Gastroesophageal sphincter (tissue), 4 donors: ENCODE measurements at regions not wholly inside any gene's neighbourhood (a gene's known extent, or its start where the extent isn't known, plus 50 kb on each side); places are given as distances from the start of the nearest gene placed in this dataset.

Source experiments
- ATAC-seq: fragments of 150-250 bp; one replicate; pipeline ENCODE4 v1.9.1; 2016; ENCODE audit warnings: mild to moderate bottlenecking, moderate library complexity
- H3K27ac ChIP-seq, 4 donors: fragments of 200-600 bp; sonication (generic) in 3 of 4; 1 replicate in 3 of 4; 2 replicates in 1 of 4; pipeline ENCODE4 v1.5.1; 2016 to 2019
- H3K27me3 ChIP-seq: fragments of 200-600 bp; sonication (generic); one replicate; pipeline ENCODE4 v1.5.1; 2019
- H3K36me3 ChIP-seq, 2 donors: fragments of 200-600 bp; sonication (generic); one replicate each; pipeline ENCODE4 v1.5.1; 2019; ENCODE audit warnings: control low read depth in 1 of 2
- H3K4me1 ChIP-seq, 3 donors: fragments of 200-600 bp; sonication (generic); 1 replicate in 2 of 3; 2 replicates in 1 of 3; pipeline ENCODE4 v1.5.1; 2016 to 2019; ENCODE audit warnings: control low read depth in 2 of 3
- H3K4me3 ChIP-seq, 2 donors: fragments of 200-600 bp; sonication (generic); one replicate each; pipeline ENCODE4 v1.5.1; 2019; ENCODE audit warnings: mild to moderate bottlenecking in 1 of 2, moderate library complexity in 1 of 2
- H3K9me3 ChIP-seq, 3 donors: fragments of 200-600 bp; sonication (generic); one replicate each; pipeline ENCODE4 v1.5.1; 2017 to 2019; ENCODE audit warnings: control low read depth in 2 of 3
- EP300 ChIP-seq: sonication (generic); formaldehyde crosslinking; IDR thresholded peaks from one replicate; pipeline ENCODE4 v1.6.1; 2017; ENCODE audit warnings: antibody characterized with exemption, mild to moderate bottlenecking
- POLR2A ChIP-seq, 2 donors: fragments of 450-650 bp; IDR thresholded peaks; one replicate each; pipeline ENCODE4 v1.6.1; 2017; ENCODE audit warnings: antibody characterized with exemption in 2 of 2, mild to moderate bottlenecking in 2 of 2, moderate library complexity in 1 of 2
- POLR2AphosphoS5 ChIP-seq: sonication (generic); formaldehyde crosslinking; IDR thresholded peaks from one replicate; pipeline ENCODE4 v1.6.1; 2017; ENCODE audit warnings: antibody characterized with exemption
- WGBS, 2 donors: methylation state at CpG; one replicate each; pipeline ENCODE4 v1.1.5; 2018; ENCODE audit warnings: low coverage in 1 of 2; 5-methylcytosine and 5-hydroxymethylcytosine counted together
- TF ChIP-seq, protein P1 (sequence below), 4 experiments: fragments of 200-600 bp in 2 of 4; fragments of 450-650 bp in 2 of 4; sonication (generic) in 1 of 4; IDR thresholded peaks; one replicate each; pipeline ENCODE4 v1.5.1; 2017 to 2019; ENCODE audit warnings: antibody characterized with exemption in 4 of 4, mild to moderate bottlenecking in 2 of 4, moderate library complexity in 2 of 4

GRCh38 chr2:222037211-222037610, 261.6 kb downstream of the PAX3 start:
- WGBS, 2 donors = 65% methylated on average over 3 of the region's 3 CpGs; no CpG with 5 or more reads in 1 of the 2 donors
- TF ChIP-seq EP300 (no peak), POLR2AphosphoS5 (no peak), POLR2A (IDR thresholded peaks at IDR 0.05) (no peak)
- TF ChIP-seq, protein P1, sequence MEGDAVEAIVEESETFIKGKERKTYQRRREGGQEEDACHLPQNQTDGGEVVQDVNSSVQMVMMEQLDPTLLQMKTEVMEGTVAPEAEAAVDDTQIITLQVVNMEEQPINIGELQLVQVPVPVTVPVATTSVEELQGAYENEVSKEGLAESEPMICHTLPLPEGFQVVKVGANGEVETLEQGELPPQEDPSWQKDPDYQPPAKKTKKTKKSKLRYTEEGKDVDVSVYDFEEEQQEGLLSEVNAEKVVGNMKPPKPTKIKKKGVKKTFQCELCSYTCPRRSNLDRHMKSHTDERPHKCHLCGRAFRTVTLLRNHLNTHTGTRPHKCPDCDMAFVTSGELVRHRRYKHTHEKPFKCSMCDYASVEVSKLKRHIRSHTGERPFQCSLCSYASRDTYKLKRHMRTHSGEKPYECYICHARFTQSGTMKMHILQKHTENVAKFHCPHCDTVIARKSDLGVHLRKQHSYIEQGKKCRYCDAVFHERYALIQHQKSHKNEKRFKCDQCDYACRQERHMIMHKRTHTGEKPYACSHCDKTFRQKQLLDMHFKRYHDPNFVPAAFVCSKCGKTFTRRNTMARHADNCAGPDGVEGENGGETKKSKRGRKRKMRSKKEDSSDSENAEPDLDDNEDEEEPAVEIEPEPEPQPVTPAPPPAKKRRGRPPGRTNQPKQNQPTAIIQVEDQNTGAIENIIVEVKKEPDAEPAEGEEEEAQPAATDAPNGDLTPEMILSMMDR (IDR thresholded peaks at IDR 0.05) = no peak

DNA sequence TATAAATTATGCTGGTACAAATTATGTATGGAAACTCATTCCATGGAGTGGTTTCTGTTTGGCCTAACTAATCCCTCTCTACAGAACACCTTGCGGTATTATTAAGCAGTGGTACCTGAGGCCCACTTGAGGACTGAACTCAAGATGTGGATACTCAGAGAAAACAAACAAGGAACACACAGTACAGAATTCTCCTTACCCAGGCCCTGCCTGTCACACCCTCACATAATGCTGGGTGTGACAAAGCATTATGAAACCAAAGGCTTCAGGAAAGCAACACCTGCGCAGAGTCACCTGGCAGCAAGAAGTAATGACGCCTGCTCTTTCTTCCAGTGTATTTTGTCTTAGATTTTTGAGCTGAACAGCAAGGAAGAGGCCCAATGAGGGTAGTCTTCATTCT, 264.7 kb downstream of the PAX3 start:
- no peak for TF ChIP-seq POLR2AphosphoS5
- TF ChIP-seq EP300 = no peak
- TF ChIP-seq, protein P1 (IDR thresholded peaks at IDR 0.05) = no peak
- no peak for TF ChIP-seq POLR2A (IDR thresholded peaks at IDR 0.05)
- no peak for ATAC-seq
- Histone ChIP-seq H3K9me3 (no peaks in the 10 kb centered on the region), H3K36me3 (no peaks in the 10 kb centered on the region), H3K27me3 (peaks cover 3% of the 10 kb centered on the region), H3K4me1 (no peaks in the 10 kb centered on the region), H3K4me3 (no peak overlapping the region), H3K27ac (no peak overlapping the region)
- WGBS, 2 donors = 97 to 100% methylated on average over 3 of the region's 3 CpGs

More at GRCh38 chr2:222037211-222037610, 261.6 kb downstream of the PAX3 start:
- ATAC-seq = no peak
- Histone ChIP-seq H3K36me3 (no peaks in the 10 kb centered on the region), H3K4me3 (no peak overlapping the region), H3K27ac (no peak overlapping the region), H3K9me3 (no peaks in the 10 kb centered on the region), H3K27me3 (peaks cover 3% of the 10 kb centered on the region), H3K4me1 (no peaks in the 10 kb centered on the region)

DNA sequence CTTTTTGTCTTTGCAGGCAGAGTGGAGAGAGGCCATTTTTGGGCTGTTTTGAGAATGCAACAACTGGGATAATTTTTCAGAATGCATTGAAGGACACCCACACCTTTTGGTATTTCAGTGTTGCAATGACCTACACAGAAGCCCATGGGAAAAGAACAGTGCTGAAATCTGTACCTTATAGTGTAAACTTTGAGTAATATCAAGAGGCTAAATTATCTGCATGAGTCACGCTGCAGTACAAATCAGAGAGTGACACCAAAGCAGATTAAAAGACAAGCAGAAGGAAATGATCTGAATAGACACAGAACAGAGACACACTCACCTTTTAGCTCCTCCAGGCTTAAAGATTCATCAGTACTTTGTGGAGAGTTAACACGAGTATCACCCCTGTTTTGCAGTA, 265.3 kb downstream of the PAX3 start:
- no peak for ATAC-seq
- Histone ChIP-seq H3K4me3 (no peak overlapping the region), H3K9me3 (no peaks in the 10 kb centered on the region), H3K27me3 (no peaks in the 10 kb centered on the region), H3K4me1 (no peaks in the 10 kb centered on the region), H3K36me3 (no peaks in the 10 kb centered on the region), H3K27ac (no peak overlapping the region)
- 55 to 63% methylated on average over 2 of the region's 2 CpGs for WGBS, 2 donors
- no peak for TF ChIP-seq EP300
- TF ChIP-seq POLR2AphosphoS5 = no peak
- TF ChIP-seq, protein P1 (IDR thresholded peaks at IDR 0.05) = no peak
- TF ChIP-seq POLR2A (IDR thresholded peaks at IDR 0.05) = no peak

GRCh38 chr2:222025881-222026271, 272.9 kb downstream of the PAX3 start:
- no peak for TF ChIP-seq EP300
- no peak for TF ChIP-seq POLR2A (IDR thresholded peaks at IDR 0.05)
- TF ChIP-seq POLR2AphosphoS5 = no peak
- TF ChIP-seq, protein P1 (IDR thresholded peaks at IDR 0.05) = no peak
- Histone ChIP-seq H3K36me3 (no peaks in the 10 kb centered on the region), H3K9me3 (no peaks in the 10 kb centered on the region), H3K27me3 (no peaks in the 10 kb centered on the region), H3K27ac (no peak overlapping the region), H3K4me1 (peaks cover 0 to 5% (median 0%) of the 10 kb centered on the region in 3 donors), H3K4me3 (no peak overlapping the region)
- 39 to 42% methylated on average over 3 of the region's 3 CpGs for WGBS, 2 donors
- no peak for ATAC-seq

DNA sequence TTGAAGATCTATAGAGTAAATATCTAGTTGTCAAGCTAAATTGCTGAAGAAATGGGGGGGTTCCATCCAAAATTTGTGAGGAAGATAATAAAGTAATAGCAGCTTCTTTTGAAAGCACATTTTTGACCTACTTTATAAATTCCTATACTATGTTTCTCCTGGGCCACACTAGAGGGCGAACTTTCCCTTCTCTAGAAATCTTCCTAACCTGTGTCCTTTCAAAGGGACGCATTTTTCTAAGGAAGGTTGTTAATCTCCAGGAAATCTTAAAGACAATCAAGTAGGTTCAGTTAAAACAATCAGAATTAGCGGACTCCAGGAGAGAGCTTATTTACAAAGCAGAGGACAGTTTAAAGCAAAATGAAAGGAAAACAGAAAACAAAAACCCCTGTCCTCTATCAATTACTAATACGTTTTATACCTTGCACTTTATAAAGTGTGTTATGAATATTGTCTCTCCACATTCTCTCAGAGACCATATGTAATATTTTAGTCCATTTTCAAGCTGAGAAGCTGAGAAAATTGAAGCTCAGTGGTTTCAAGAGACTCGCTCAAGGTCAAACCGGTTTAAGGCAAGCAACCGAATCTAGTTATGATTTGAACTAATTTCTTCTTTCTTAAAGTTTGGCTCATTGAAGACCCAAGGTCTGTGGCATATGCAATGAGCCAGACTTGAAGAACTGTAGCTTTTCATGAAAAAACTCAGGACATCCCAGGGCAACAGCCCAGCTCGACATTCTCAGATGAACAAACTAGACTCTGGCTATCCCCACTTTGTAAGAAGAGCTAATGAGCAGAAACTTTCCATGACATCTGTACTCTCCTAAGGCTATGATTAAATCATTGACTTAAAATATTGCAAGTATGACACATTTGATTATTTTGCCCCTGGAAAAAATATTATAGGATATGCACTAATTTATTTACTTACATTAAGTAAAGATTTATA, 273.6 kb downstream of the PAX3 start:
- WGBS, 2 donors = 31 to 37% methylated on average over 8 of the region's 8 CpGs
- TF ChIP-seq, protein P1 (IDR thresholded peaks at IDR 0.05) = peak; percentile 29 to 57 (median 42)
- no peak for TF ChIP-seq POLR2A (IDR thresholded peaks at IDR 0.05)
- Histone ChIP-seq H3K27ac (no peak overlapping the region), H3K4me3 (no peak overlapping the region), H3K27me3 (no peaks in the 10 kb centered on the region), H3K36me3 (no peaks in the 10 kb centered on the region), H3K4me1 (peaks cover 0 to 5% (median 0%) of the 10 kb centered on the region in 3 donors), H3K9me3 (no peaks in the 10 kb centered on the region)
- ATAC-seq = no peak
